ENCODE measurements at regions not wholly inside any gene's neighbourhood (a gene's known extent, or its start where the extent isn't known, plus 50 kb on each side); places are given as distances from the start of the nearest gene placed in this dataset.

DNA sequence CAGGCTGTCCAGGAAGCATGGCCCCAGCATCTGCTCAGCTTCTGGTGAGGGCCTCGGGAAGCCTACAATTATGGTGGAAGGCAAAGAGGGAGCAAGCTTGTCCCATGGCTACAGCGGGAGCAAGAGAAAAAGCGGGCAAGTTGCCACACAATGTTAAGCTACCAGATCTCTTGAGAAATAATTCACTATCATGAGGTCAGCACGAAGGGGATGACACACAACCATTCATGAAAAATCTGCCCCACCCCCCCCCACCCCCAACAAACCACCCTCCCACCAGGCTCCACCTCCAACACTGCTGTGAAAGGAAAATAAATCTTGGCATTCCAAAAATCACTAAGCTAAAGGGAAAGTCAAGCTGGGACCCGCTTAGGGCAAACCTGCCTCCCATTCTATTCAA is 545.8 kb upstream of the NRP1 start:
- TF ChIP-seq, protein P1, sequence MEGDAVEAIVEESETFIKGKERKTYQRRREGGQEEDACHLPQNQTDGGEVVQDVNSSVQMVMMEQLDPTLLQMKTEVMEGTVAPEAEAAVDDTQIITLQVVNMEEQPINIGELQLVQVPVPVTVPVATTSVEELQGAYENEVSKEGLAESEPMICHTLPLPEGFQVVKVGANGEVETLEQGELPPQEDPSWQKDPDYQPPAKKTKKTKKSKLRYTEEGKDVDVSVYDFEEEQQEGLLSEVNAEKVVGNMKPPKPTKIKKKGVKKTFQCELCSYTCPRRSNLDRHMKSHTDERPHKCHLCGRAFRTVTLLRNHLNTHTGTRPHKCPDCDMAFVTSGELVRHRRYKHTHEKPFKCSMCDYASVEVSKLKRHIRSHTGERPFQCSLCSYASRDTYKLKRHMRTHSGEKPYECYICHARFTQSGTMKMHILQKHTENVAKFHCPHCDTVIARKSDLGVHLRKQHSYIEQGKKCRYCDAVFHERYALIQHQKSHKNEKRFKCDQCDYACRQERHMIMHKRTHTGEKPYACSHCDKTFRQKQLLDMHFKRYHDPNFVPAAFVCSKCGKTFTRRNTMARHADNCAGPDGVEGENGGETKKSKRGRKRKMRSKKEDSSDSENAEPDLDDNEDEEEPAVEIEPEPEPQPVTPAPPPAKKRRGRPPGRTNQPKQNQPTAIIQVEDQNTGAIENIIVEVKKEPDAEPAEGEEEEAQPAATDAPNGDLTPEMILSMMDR (IDR thresholded peaks at IDR 0.05; ENCODE audit: low read depth, low read length, poor library complexity, severe bottlenecking) = no peak
- no peak for TF ChIP-seq EZH2phosphoT487 (IDR thresholded peaks at IDR 0.05; ENCODE audit: borderline replicate concordance, low read length)
